Activated CD8-positive, alpha-beta memory T cell treated with anti-CD3 and anti-CD28 coated beads for 36 hours (primary cell): ENCODE measurements at regions not wholly inside any gene's neighbourhood (a gene's known extent, or its start where the extent isn't known, plus 50 kb on each side); places are given as distances from the start of the nearest gene placed in this dataset.

Experiments
- CTCF ChIA-PET: fragments of 350-600 bp; sonication (Branson Sonifier 250); formaldehyde crosslinking; loops from one replicate; lab custom pipeline; 2021; ENCODE audit warnings: antibody characterized with exemption; lab: Charles Lee
- POLR2A ChIA-PET: fragments of 350-600 bp; sonication (Branson Sonifier 250); formaldehyde crosslinking; loops from one replicate; lab custom pipeline; 2021; ENCODE audit warnings: antibody characterized with exemption; lab: Charles Lee

DNA sequence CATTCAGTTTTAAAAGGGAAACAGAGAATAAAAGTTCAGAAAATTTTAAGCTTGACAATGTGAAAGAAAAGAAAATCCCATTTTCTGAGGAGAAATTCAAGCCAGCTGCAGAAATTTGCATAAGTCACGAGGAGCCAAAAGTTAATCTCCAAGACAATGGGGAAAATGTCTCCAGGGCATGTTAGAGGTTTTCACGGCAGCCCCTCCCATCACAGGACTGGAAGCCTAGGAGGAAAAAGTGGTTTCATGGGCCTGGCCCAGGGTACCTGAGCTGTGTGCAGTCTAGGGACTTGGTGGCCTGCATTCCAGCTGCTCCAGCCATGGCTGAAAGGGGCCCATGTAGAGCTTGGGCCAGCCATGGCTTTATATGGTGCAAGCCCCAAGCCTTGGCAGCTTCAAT is 59.6 kb upstream of the NXPH1 start:
- ChIA-PET POLR2A (no interaction called here), CTCF (no interaction called here)

DNA sequence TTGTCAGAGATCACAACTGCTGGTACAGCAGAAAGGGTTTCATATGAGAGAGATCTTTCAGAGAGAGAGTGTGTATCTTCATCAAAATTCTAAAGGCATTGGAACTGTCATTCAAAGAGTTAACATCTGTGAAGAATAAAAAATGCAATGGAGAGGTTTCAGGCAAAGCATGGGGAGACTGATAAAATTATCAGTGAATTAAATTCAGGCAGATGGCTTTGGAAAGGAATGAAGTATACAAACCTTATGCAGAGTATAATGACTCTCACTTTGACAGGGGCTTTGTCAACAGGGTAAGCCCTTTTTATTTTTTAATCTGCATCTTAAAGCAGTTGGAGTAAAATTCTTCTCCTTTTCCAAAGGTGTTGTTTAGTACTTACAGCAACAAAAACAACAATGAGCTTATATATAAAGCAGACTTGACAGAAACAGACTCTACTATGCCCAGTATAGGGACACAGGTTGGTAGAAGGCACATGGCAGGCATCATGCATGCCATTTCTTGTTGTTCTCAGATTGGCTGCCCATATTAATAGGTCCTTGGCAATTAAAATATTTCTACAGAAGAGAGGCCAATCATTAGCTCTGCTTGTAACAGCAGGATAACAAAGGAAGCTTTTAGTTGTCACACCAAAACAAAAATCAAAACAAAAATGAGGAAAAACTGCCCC is 54.9 kb upstream of the NXPH1 start:
- ChIA-PET POLR2A (no interaction called here), CTCF (no interaction called here)

- ChIA-PET CTCF (no interaction called here), POLR2A (no interaction called here)
Observed at GRCh38 chr7:8379264-8379663, 54.1 kb upstream of the NXPH1 start.

- POLR2A ChIA-PET, result no interaction called here
- CTCF ChIA-PET, result no interaction called here
Observed at GRCh38 chr7:8380130-8380529, 53.3 kb upstream of the NXPH1 start.

DNA sequence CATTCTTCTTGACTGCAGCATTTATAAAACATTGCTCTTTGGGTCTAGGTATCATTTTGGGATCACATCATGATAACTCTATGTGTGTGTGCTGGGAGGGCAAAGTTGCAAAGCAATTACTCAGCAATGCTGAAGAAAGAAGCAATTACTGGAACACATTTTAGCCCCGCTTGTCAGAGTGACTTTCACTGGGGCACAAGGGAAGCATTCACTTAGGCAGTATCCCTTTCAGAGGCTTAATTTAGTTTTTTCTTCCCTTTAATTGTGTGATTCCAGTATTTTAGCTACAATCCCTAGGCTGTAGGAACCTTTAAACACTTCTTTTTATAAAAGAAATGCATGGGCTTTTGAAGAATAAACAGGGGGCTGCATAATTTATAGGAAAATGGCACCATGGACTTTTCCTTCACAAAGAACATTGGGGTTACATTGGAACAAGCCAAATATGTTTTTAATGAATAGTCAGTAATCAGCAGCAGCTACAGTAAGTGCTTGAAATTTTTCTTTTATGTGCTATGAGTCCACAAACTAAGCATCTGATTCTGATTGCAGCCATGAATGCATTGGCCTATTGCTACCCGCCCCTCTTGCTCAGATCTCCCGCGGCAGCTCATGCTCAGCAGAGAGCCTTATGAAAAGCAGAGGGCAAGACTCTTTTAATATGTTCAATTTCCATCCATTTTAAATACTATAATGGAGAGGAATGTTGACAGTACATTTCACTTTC is 51.2 kb upstream of the NXPH1 start:
- ChIA-PET CTCF (interaction anchor here (0.7 kb wide), 1 partner anchor 1309 kb away, joined by 3 read pairs; no protein-coding TSS in a partner anchor), POLR2A (no interaction called here)
